Mammary epithelial cell (primary cell): ENCODE measurements at regions not wholly inside any gene's neighbourhood (a gene's known extent, or its start where the extent isn't known, plus 50 kb on each side); places are given as distances from the start of the nearest gene placed in this dataset.

Experiments
- CTCF ChIP-seq, 2 donors: IDR thresholded peaks in 1 of 2; conservative IDR thresholded peaks in 1 of 2; 2 replicates each; pipeline ENCODE4 v1.5.1; 2011 to 2012; ENCODE audit warnings: inconsistent platforms in 2 of 2, low read length in 2 of 2, mild to moderate bottlenecking in 2 of 2, control low read depth in 1 of 2, low read depth in 1 of 2; ENCODE audit not compliant: insufficient read depth in 1 of 2; ENCODE audit errors: extremely low read depth in 1 of 2
- EZH2 ChIP-seq: IDR thresholded peaks from 2 replicates; pipeline ENCODE4 v1.6.1; 2012; ENCODE audit warnings: low read length, inconsistent platforms, borderline replicate concordance

DNA sequence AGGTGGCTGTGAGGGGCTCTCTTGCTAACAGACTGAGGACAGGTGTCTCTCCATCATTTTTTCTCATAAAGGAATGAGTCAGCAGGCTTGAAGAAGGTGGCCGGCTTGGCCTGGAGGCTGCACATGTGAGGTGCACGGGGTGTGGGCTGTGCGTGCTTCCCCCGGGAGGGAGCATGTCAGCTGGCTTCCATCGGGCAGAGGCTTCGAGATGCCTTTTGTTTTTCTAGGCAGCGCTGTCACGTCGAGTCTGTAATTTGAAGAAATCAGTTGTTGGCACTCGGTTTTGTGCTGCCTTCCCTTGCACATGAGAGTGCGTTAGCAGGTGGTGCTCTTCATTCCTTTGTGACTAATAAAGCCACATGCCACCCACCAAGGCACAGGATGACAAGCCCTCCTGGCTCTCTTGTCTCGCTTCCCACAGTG lies 89.7 kb downstream of the NPIPB11 start:
- TF ChIP-seq CTCF (conservative IDR thresholded peaks at IDR 0.05 in 1 of 2, IDR thresholded peaks at IDR 0.05 in 1 of 2; ENCODE audit: extremely low read depth in 1 of 2, insufficient read depth in 1 of 2, low read depth in 1 of 2, low read length in 2 of 2): no peak
- TF ChIP-seq EZH2: no peak
